Endothelial cell (in vitro differentiated cells): ENCODE measurements at regions not wholly inside any gene's neighbourhood (a gene's known extent, or its start where the extent isn't known, plus 50 kb on each side); places are given as distances from the start of the nearest gene placed in this dataset.

Experiments used
- DNase-seq: peaks from one replicate; pipeline ENCODE4 v3.0.0; 2021; ENCODE audit warnings: low spot score
- H3K27ac Mint-ChIP-seq: one replicate; pipeline ENCODE4 v1.8.0; 2021; ENCODE audit warnings: mixed read lengths, inconsistent platforms; ENCODE audit not compliant: unreplicated experiment
- H3K27me3 Mint-ChIP-seq: one replicate; pipeline ENCODE4 v1.8.0; 2021; ENCODE audit warnings: mild to moderate bottlenecking, moderate library complexity, mixed read lengths, inconsistent platforms; ENCODE audit not compliant: unreplicated experiment
- H3K36me3 Mint-ChIP-seq: one replicate; pipeline ENCODE4 v1.8.0; 2021; ENCODE audit warnings: mild to moderate bottlenecking, low read depth, mixed read lengths, inconsistent platforms; ENCODE audit not compliant: unreplicated experiment
- H3K4me1 Mint-ChIP-seq: one replicate; pipeline ENCODE4 v1.8.0; 2021; ENCODE audit warnings: mild to moderate bottlenecking, mixed read lengths, inconsistent platforms; ENCODE audit not compliant: unreplicated experiment
- H3K4me3 Mint-ChIP-seq: one replicate; pipeline ENCODE4 v1.8.0; 2021; ENCODE audit warnings: mild to moderate bottlenecking, mixed read lengths, inconsistent platforms; ENCODE audit not compliant: unreplicated experiment
- H3K9me3 Mint-ChIP-seq: one replicate; pipeline ENCODE4 v1.8.0; 2021; ENCODE audit warnings: mixed read lengths, inconsistent platforms; ENCODE audit not compliant: unreplicated experiment
- CTCF ChIP-seq: fragments of 200-600 bp; sonication (generic); IDR thresholded peaks from one replicate; pipeline ENCODE4 v1.5.0; 2021; ENCODE audit warnings: antibody characterized with exemption; ENCODE audit not compliant: unreplicated experiment

GRCh38 chr3:187920030-187920429 is 174.8 kb upstream of the BCL6 start:
- no peak for TF ChIP-seq CTCF
- no peak for DNase-seq
- H3K27me3 Mint-ChIP-seq, result peaks cover 3% of the 10 kb centered on the region
- no peak overlapping the region for H3K27ac Mint-ChIP-seq
- H3K36me3 Mint-ChIP-seq, result no peaks in the 10 kb centered on the region
- H3K9me3 Mint-ChIP-seq, result no peaks in the 10 kb centered on the region
- no peak overlapping the region for H3K4me3 Mint-ChIP-seq
- peaks cover 2% of the 10 kb centered on the region for H3K4me1 Mint-ChIP-seq

GRCh38 chr3:187920913-187921312 is 175.6 kb upstream of the BCL6 start:
- peaks cover 2% of the 10 kb centered on the region for H3K27me3 Mint-ChIP-seq
- no peaks in the 10 kb centered on the region for H3K36me3 Mint-ChIP-seq
- H3K4me1 Mint-ChIP-seq, result no peaks in the 10 kb centered on the region
- H3K9me3 Mint-ChIP-seq, result no peaks in the 10 kb centered on the region
- H3K27ac Mint-ChIP-seq, result no peak overlapping the region
- H3K4me3 Mint-ChIP-seq, result no peak overlapping the region
- TF ChIP-seq CTCF, result no peak
- DNase-seq, result no peak

DNA sequence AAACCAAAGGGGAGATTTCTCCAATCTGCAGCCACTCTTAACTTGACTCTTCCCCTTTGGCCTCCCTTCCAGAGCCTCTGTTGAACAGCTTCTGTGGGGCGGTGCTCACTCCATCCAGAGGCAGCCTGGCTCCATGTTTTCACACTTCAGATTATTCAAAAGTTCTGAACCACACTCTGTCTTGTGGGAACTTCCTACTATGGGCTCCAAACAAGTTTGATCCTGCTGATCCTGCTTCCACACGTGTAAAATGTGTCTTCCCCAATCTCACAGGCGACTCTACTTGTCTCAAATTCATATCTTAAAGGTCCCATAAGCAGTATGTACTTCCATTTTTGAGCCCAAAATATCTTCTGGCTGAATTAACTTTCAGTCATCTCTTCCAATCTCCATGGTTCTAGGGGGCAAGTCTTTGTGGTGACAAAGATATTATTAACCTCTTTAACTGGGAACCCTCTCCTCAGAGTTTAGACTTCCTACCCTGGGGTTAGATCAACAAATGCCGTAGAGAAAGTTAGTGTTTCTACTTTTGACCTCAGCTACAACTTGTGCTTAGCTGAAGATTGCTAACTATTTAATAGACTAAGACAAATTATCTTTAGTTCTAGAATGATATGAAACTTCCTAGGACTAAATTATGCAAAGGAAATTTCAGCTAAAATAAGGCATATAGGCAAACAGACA is 176.3 kb upstream of the BCL6 start:
- Mint-ChIP-seq H3K4me1 (no peaks in the 10 kb centered on the region), H3K27me3 (peaks cover 2% of the 10 kb centered on the region), H3K9me3 (no peaks in the 10 kb centered on the region), H3K4me3 (no peak overlapping the region), H3K27ac (no peak overlapping the region), H3K36me3 (no peaks in the 10 kb centered on the region)
- no peak for TF ChIP-seq CTCF
- no peak for DNase-seq

- Mint-ChIP-seq H3K4me1 (no peaks in the 10 kb centered on the region), H3K36me3 (no peaks in the 10 kb centered on the region), H3K27me3 (peaks cover 2% of the 10 kb centered on the region), H3K9me3 (no peaks in the 10 kb centered on the region), H3K27ac (no peak overlapping the region), H3K4me3 (no peak overlapping the region)
- DNase-seq, result no peak
- TF ChIP-seq CTCF, result no peak
These were observed 177.6 kb upstream of the BCL6 start for GRCh38 chr3:187922704-187923416.

GRCh38 chr3:187924651-187925050 is 179.4 kb upstream of the BCL6 start:
- H3K4me3 Mint-ChIP-seq, result no peak overlapping the region

More at GRCh38 chr3:187924651-187925050, 179.4 kb upstream of the BCL6 start:
- no peak overlapping the region for H3K27ac Mint-ChIP-seq
- no peak for TF ChIP-seq CTCF
- H3K36me3 Mint-ChIP-seq, result no peaks in the 10 kb centered on the region
- H3K9me3 Mint-ChIP-seq, result no peaks in the 10 kb centered on the region
- peaks cover 2% of the 10 kb centered on the region for H3K27me3 Mint-ChIP-seq
- H3K4me1 Mint-ChIP-seq, result no peaks in the 10 kb centered on the region
- DNase-seq, result no peak
